Anterior cingulate cortex (tissue), 58 donors: ENCODE measurements at regions not wholly inside any gene's neighbourhood (a gene's known extent, or its start where the extent isn't known, plus 50 kb on each side); places are given as distances from the start of the nearest gene placed in this dataset.
A peak's percentile ranks its signal among the peaks of the same experiment; 100 is the strongest.

Experiments
- DNase-seq, 58 donors: peaks; one replicate each; lab custom pipeline; 2025; lab: John Stamatoyannopoulos, UW

DNA sequence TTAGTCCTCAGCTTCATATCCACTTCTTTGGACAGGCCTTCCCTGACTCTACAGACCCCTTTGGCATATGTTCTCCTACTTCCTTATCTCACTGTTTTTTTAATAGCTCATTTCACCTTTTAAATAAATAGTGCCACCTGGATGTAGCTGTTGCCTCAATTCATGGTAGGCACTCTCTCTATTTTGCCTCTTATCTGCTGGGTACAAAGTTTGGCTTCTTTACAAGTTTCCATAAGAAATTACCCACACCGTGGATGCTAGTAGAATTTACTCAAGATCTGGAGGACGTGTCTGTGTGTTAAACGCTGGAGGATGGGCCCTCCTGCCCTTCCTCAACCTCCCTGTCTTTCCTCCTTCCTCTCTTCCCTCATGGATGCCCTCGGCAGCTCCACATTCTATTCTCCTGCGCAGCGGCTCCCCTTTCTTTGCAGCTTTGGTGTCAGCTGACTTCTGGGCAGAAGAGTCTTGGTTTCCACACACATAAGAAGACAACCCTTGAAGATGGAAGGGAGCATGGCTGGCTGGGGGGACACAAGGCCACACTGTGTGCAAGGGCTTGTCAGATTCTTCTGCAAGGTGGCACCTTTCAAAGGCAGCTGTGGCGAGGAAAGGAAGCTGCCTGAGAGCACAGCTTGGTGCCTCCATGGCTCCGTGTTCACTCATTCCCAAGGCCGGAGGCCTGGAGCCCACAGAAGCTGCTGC lies 212.6 kb downstream of the SNX19 start:
- DNase-seq = no peak

DNA sequence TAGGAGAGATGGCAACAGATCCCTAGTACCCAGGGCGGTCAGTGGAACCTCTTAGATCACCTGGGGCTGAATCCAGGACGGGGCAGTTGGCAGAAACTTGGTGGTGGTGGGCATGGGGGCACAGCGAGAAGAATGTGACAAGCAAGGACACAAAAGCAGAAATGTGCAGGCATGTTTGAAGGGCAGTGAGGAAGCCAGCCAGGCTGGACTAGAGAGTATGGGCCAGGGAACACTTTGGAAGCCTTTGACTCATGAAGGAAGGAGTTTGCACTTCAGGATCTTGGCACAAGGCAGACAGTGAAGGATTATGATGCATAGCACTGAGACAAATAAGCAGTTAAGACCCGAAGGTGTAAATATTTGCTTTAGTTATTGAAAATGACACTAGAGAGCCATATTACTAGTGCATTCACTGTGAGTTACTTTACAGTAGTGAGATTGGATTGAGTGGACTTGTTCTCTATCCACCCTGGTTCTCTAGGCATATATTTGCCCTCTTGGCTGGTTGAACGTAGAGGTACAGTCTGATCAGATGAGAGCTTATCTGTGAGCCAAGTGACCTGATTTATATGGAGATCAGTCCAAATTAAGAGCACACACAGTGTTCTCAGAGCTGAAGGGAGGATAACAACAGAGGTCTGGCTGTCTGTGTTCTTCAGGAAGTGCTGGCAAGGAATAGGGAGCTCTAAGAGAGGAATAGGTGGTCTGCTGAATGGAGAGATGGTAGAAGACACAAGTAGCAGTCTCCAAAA lies 210.4 kb downstream of the SNX19 start:
- no peak for DNase-seq

DNA sequence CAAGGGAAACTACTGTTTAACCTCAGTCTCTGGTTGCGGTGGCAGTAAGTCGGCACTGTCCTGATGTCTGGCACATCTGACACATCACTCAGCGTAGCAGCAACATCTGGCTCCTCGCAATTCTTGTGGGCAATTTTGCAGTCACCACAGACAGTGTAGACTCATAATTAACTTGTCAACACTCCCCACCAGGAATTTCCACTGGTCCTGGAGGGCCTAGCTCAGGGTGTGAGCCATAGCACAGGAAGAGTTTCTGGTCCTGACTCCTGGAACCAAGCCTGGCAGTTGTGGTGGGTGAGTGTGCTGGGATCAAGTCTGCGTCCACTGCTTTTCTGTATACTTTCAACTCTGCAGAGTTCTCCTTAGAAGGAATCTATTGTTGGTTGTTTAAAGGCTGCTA lies 209.7 kb downstream of the SNX19 start:
- DNase-seq = no peak

DNA sequence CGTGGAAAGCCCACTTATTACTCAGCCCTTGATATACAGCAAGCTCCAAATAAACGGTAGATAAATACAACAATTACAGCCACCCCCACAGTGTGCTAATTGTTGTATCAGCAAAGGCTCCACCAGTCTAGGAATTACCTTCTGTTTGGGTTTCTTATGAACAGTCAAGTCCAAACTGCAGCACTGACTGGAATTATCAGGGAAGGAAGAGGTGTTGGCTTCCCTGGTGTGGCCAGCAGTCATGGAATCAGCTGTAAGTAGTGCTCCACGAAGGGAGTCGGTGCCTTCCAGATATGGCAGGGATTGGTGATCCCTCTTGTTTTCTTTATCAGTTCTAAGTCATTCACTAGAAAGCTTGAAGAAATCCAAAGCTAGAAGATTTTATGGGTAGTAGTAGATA lies 209.1 kb downstream of the SNX19 start:
- no peak for DNase-seq

DNA sequence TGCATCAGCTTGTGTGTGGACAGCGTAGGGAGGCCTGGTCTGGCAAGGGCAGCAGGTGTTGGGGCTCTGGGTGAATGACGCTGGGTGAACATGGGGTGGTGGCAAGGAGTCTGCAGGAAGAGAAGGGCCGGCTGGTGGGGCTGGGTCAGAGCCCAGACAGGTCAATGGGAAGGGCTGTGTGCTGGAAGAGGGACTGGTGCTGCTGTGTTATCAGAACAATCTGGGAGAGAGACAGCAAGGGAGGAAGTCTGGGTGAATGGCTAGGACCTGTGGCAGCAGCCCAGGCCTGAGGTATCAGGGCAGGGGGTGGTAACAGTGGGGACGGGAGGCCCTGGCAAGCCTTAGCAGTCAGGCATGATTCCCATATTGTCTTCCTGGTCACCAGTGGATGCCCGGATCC lies 206.7 kb downstream of the SNX19 start:
- DNase-seq = no peak

DNA sequence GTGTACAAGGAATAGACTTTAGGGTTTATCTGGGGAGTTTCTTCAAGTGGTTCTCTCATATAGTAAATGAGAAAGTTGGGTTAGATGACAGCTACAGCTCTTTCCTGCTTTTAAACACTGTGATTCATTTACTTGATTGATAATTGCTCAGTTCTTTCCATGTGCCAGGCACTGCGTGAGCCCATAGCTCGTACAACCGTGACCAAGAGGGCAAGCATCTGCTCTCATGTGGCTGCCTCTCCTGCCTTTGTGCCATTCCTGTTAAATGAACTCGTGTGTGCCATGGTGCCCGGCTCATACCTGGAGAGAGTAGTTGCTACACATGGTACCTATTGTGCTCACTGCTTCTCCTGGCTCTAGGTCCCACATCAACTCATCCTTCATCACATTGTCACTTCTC lies 206.3 kb downstream of the SNX19 start:
- DNase-seq = no peak

DNA sequence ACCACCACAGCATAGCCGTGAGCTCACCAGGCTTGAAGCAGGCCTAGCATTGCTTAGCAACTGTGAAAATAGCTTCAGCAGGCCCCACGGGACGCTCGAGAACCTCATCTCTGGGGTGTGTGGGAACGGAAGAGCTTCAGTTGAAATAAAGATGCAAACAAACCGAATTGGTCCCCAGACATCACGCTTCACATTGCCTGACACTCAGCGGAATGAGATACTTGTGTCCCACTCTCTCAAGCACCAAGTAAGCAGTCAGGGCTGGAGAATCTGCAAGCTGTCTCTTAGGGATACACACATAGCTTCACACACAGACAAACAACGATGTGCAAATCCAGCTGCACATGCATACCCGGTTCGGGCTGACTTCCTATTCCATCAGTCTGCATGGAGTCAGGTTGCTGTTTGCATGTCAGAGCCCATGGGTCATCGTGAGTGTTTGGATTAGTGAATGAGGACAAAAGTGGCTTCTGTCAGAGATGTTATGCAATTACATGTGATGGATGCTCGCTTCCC lies 205.7 kb downstream of the SNX19 start:
- DNase-seq = peak in 9 of 58 donors; percentile 3 to 31 (median 9)

DNA sequence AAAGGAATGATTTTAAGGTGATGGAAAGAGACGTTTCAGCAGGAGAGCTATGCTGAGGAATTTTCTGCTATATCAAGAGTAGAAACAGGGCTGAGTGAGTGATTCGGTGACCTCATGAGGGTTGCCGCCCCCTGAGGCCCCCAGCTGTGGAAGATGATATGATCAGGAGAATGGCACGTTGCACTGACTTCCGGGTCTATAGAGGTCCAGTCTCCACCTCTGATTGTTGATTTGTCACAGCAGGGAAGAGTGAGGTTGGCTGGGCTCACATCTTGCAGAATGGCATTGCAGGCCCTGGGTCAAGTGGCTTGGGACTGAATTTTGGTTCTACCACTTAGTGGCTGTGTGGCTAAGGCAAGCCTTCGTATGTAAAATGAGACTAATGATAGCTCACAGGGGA lies 205.1 kb downstream of the SNX19 start:
- no peak for DNase-seq

DNA sequence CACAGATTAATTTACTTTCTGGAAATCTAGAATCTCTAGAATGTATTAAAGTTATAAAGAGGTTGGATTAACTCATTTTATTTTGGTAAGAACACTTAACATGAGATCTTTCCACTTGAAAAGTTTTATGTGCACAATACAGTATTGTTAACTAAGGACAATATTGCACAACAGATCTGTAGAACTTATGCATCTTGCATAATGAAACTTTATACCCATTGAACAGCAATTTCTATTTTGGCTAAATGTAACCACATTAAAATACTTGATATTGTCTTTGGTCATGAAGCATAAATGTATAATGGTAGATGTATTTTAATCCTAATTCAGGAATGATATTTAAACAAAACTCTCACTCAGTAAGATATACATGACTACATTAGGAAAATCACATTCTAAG lies 203.8 kb downstream of the SNX19 start:
- DNase-seq = no peak

DNA sequence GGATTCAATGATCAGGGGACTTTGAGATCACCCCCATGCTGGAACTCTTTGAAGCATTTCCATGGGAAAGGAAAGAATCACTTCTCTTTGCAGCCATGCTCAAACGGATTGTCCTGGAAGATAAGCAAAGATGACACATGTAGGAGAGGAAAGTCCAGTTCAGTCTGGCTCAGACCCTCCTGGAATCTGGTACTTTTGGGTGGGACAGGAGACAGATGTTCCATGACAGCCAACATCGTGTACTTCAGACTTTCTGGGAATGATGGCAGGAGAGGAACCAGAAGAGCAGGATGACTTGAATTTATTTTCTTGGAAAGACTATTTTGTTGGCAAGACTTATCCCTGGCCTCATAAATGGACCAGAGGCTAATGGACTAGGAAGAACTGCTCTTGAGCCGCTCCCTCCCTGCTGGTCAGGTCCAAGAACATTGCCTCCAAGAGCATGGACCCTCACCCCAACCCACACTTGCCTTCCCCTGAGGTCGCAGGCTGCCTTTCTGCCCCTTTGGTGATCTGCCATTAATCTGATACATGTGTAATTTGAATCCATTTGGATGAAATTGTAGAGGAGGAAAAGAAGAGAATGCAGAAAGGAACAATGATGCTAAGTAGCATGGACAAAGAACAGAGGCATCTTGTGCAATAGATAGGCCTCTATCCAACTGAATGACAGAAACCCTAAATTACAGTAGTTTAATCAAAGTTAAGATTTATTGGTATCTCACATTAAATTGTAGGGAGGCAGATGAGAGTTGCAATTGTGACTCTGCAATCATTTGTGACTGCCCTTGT lies 201.0 kb downstream of the SNX19 start:
- no peak for DNase-seq

DNA sequence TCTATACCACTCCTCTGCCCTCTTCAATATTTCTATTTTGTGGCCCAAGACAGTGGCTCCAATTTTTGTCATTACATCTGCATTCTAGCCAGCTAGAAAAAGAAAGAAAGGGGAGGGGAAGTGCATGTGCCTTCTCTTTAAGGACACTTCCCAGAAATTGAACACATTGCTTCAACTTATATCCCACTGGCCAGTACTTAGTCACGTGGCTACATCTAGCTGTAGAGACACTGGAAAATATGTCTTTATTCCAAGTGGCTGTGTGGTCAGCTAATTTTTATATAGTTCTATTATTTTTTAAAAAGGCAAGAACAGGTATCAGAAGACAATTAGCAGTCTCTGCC lies 200.4 kb downstream of the SNX19 start:
- DNase-seq = no peak

DNA sequence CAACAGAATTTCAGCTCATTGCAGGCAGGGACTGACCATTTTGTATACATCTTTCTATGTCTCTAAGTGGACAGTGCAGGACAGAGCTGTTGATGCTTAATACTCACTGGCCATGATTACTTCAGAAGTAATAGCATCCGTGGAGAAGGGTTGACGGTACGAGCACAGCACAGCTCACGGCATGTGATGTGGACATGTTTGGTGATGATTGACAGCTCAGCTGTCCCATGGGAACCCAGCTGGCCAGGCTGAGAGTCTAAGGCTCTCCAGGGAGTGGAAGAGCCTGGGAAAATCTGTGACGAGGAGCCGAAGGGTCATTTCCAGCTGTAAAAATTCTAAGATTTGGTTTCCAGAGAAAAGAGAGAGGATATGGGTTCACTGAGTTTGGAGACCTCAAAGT lies 198.2 kb downstream of the SNX19 start:
- DNase-seq = no peak

DNA sequence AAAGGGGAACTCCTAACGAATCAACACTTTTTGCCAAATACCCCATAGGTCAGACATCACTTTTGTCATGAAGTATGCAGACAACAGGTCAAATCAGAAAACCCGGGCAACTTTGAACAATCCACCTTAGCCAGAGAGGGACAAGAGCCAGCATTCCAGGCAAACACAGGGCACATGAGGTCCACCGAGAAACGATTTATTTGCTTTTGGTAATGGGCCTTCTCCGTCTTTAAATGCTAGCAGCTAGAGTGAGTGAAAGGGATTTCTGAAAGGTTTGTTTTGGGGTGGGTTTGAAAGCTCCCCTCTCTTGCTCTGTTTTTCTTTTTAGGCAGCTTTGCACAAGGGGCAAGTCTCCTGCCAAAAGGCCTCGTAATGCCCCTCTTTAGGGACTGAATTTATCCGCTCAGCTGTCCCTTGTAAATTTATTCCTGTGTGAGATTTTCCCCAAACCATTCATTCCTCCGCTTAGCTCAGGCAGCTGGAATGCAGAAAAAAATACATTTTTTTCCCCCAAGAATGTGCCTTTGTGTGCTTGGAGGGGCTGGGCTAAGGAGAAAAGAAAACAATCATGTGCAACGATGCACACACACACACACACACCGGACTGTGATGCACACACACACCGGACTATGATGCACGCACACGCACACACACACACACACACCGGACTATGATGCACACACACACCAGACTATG lies 196.9 kb downstream of the SNX19 start:
- no peak for DNase-seq

DNA sequence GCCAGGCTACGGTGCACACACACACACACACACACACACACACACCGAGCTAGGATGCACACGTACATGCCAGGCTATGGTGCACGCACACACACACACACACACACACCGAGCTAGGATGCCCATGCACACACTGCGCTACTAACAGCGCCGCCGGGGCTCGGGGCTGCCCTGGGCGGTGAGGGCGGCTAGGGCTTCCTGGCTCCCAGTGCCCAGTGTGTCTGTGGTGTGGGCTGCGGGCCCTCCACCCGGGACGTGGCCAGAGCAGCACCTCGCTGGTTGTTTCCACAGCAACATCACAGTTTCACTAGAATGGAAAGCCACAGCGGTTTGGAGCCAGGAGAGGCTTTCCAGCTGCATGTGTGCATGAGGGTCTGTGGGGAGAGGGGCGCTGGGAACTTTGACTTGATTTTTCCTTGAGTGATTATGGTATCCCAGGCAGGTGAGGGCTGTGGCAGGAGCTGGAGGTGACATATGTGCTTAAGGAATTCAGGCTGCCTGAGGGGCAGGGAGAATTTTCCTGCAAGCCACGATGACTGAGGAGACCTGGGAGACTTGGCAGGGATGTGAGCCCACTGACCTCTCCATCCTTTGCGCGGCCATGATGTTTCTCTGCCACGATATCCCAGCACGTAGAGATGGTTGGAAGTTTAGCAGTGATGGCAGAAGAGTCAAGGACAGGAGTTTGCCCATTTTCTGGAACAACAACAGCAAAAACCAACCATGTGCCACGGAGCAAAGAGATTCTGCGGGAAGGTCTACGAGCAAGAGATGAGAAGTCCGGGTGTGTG lies 195.9 kb downstream of the SNX19 start:
- DNase-seq = no peak

DNA sequence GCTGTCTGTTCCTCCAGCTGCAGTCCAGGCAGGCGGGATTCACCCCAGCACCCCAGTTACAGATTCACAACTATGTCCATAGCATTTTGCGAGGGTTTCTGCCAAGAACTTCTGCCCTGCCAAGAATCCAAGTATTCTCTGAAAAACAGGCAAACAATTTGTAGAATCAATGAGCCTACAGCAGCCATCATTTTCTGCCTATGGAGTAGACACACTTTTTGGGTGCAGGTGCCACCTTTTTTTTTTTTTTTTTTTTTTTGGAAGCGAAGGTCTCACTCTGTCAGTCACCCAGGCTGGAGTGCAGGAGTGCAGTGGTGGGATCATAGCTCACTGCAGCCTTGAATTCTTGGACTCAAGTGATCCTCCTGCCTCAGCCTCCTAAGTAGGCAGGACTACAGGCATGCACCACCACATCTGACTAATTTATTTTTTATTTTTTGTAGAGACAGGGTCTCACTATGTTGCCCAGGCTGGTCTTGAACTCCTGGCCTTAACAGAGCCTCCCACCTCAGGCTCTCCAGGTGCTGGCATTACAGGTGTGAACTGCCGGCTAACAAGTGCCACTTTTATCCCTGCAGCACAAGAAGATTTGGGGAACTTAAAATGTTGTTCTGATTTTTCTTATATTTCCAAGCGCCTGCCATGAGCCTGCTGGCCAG lies 195.1 kb downstream of the SNX19 start:
- no peak for DNase-seq

DNA sequence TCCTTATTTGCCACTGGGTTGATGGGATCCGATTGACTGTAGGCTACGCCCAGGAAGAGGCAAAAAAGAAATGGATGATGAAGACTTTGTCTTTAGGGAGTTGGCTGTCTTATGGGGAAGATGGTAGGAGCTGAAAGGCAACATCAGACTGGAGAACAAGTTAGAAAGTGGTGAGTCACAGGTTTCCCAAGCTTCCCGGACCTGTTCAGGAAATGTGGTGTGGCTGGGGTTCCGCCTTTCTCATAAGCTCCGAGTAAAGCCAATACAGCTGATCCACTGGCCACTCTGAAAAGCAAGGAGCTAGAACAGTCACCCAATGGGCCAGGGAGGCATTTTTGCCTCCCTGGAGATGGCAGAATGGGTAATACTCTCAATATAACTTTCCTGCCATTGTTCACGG lies 194.5 kb downstream of the SNX19 start:
- no peak for DNase-seq

DNA sequence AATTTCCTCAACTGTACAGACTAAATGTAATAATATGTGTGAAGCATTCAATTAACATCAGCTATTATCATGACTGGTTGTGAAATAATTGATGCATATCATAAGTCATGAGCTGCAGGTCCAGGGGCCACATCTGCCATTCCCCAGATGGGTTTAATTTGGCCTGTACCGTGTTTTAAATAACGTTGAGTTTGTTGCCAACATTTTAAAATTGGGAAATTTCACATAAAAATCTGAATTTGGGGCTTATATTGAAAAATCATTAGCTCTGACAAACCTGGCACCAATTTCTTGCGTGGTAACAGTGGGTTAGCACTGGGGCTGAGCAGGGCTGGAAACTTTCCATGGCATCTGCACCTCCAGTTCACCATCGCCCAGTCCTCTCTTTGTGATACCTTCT lies 193.9 kb downstream of the SNX19 start:
- no peak for DNase-seq

DNA sequence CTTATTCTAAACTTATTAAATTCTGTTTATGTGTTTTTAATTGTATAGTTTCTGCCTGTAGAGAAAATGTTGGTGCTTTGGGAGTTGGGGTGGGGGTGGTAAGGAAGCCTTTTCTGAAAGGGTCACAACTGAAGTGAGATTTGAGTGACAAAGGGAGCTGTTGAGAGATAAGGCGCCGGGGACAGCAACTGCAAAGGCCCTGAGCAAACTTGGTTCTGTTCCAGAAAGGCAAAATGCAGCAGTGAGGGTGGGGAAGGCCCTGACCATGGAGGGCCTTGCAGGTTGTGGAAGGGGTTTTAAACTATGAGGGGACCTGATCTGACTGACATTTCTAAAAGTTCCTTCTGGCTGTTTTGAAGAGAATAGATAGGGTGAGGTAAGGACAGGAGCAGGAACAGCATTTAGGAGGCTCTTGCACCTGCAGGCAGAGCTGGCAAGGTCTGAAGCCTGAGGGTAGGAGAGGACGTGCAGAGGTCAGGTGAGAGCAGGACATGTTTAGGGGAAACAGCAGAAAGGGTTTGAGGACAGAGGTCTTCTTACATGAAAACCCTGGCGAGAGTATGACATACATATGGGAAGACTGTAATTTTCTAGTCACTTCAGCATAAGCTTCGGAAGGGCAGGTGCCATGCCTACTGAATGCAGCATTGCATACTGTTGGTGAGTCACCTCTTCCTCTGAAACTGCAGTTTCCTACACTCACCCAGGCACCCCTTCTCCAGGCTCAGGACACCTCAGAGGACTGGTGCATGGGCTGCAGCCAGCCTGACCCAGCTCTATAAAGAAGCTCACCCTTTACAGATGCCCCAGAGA lies 190.7 kb downstream of the SNX19 start:
- no peak for DNase-seq
